BLaER1 treated with 17β-estradiol and CSF1 and Interleukin-3, amounts not matched to agents 10 nM and 100 nM (cell line): ENCODE measurements at regions not wholly inside any gene's neighbourhood (a gene's known extent, or its start where the extent isn't known, plus 50 kb on each side); places are given as distances from the start of the nearest gene placed in this dataset.
A peak's percentile ranks its signal among the peaks of the same experiment; 100 is the strongest.
"Not testable (repeated sequence)": the region's sequence is repeated elsewhere in the genome, so short reads cannot be mapped to it uniquely, and the experiment has no call there.

Experiments used
- H3K27ac ChIP-seq, 11 experiments: shearing (Covaris generic); formaldehyde crosslinking; 2 replicates each; pipeline ENCODE4 v1.8.1; 2022
- H3K27me3 ChIP-seq, 11 experiments: shearing (Covaris generic); formaldehyde crosslinking; 2 replicates each; pipeline ENCODE4 v1.8.1; 2022
- H3K36me3 ChIP-seq, 11 experiments: shearing (Covaris generic); formaldehyde crosslinking; 2 replicates each; pipeline ENCODE4 v1.8.1; 2022
- H3K4me1 ChIP-seq, 10 experiments: shearing (Covaris generic); formaldehyde crosslinking; 2 replicates each; pipeline ENCODE4 v1.8.1; 2022
- H3K4me2 ChIP-seq, 11 experiments: shearing (Covaris generic); formaldehyde crosslinking; 2 replicates each; pipeline ENCODE4 v1.8.1; 2022
- H3K4me3 ChIP-seq, 10 experiments: shearing (Covaris generic); formaldehyde crosslinking; 2 replicates each; pipeline ENCODE4 v1.8.1; 2022
- H3K9ac ChIP-seq, 11 experiments: shearing (Covaris generic); formaldehyde crosslinking; 2 replicates each; pipeline ENCODE4 v1.8.1; 2022
- H3K9me3 ChIP-seq, 11 experiments: shearing (Covaris generic); formaldehyde crosslinking; replicated peaks in 1 of 11; 2 replicates each; pipeline ENCODE4 v1.8.1; 2022
- H4K20me1 ChIP-seq, 11 experiments: shearing (Covaris generic); formaldehyde crosslinking; 2 replicates each; pipeline ENCODE4 v1.8.1; 2022
- Cebpa-rat ChIP-seq, 11 experiments: shearing (Covaris generic); IDR thresholded peaks; 2 replicates each; pipeline ENCODE4 v1.8.1; 2022

GRCh38 chr17:14547016-14547415 is 246.1 kb downstream of the HS3ST3B1 start:
- Histone ChIP-seq H3K36me3 (no peaks in the 10 kb centered on the region), H3K4me1 (peaks cover 5 to 38% (median 20%) of the 10 kb centered on the region in 10 experiments), H3K4me2 (peak overlapping the region in 7 of 11 experiments; percentile 5 to 54 (median 32); a peak in 9 of 22 replicates), H3K27ac (no peak overlapping the region), H3K27me3 (no peaks in the 10 kb centered on the region), H3K9ac (no peak overlapping the region), H3K9me3 (peaks cover 0 to 20% (median 13%) of the 10 kb centered on the region in 11 experiments; a peak in 17 of 22 replicates), H3K4me3 (no peak overlapping the region), H4K20me1 (no peaks in the 10 kb centered on the region)
- TF ChIP-seq Cebpa-rat (IDR thresholded peaks at IDR 0.05) = no peak

DNA sequence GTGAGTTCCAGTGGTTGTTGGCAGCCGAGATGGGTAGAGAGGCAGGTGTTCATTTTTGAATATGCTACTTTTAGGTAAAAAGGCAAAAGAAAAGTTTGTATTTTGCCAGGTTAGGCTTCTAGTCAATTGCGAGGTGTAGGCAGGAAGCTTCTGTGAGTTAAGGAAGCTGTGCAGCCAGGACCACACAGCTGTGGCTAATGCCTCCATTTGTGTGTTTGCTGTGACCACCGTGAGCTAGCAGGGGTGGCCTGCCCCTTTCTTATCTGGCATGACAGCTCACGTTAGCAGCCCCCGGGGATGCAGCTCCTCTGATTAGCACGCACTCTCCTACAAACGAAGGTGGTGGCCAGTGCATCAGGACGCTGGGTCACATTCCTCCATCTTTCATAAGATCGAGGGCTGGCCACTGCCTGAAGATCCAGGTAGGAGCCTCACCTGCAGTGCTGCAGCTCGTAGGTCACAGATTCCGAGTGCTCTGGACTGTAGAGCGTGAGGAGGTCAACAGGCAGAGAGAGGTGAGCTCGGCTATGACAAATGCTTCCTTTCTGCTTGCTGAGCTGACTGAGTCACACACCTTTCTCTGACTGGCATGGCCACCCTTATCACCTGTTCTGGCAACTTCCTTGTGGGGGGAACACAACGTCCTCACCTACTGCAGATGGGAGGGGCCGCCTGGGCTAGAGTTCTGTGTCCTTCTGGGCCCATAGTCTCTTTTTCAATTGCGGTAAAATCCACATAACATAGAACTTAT is 244.4 kb downstream of the HS3ST3B1 start:
- Histone ChIP-seq H3K27ac (no peak overlapping the region), H3K4me1 (peaks cover 0 to 25% (median 9%) of the 10 kb centered on the region in 10 experiments; a peak in 11 of 20 replicates)

GRCh38 chr17:14541714-14542113 is 240.8 kb downstream of the HS3ST3B1 start:
- peaks cover 0 to 29% (median 12%) of the 10 kb centered on the region in 11 experiments; a peak in 13 of 22 replicates for H3K9me3 ChIP-seq
- H3K36me3 ChIP-seq = no peaks in the 10 kb centered on the region
- no peak overlapping the region for H3K27ac ChIP-seq
- H3K4me2 ChIP-seq = no peak overlapping the region
- H3K27me3 ChIP-seq = no peaks in the 10 kb centered on the region
- TF ChIP-seq Cebpa-rat (IDR thresholded peaks at IDR 0.05) = no peak
- H3K4me1 ChIP-seq = peaks cover 0 to 7% (median 2%) of the 10 kb centered on the region in 10 experiments; a peak in 6 of 20 replicates
- no peak overlapping the region for H3K9ac ChIP-seq
- no peaks in the 10 kb centered on the region for H4K20me1 ChIP-seq
- no peak overlapping the region for H3K4me3 ChIP-seq

More for the DNA sequence above, 244.4 kb downstream of the HS3ST3B1 start:
- no peak overlapping the region for H3K9ac ChIP-seq
- no peak overlapping the region for H3K4me3 ChIP-seq
- H3K36me3 ChIP-seq = no peaks in the 10 kb centered on the region
- peak overlapping the region in 6 of 11 experiments; percentile 2 to 42 (median 31); a peak in 6 of 22 replicates for H3K4me2 ChIP-seq
- peaks cover 0 to 17% (median 11%) of the 10 kb centered on the region in 11 experiments; a peak in 17 of 22 replicates for H3K9me3 ChIP-seq
- H4K20me1 ChIP-seq = no peaks in the 10 kb centered on the region
- TF ChIP-seq Cebpa-rat (IDR thresholded peaks at IDR 0.05) = no peak
- no peaks in the 10 kb centered on the region for H3K27me3 ChIP-seq

GRCh38 chr17:14539801-14540200 is 238.9 kb downstream of the HS3ST3B1 start:
- Histone ChIP-seq H3K9ac (no peak overlapping the region), H3K9me3 (peaks cover 0 to 32% (median 16%) of the 10 kb centered on the region in 11 experiments; a peak in 17 of 22 replicates), H3K36me3 (no peaks in the 10 kb centered on the region), H3K27ac (no peak overlapping the region), H3K4me1 (no peaks in the 10 kb centered on the region), H3K27me3 (no peaks in the 10 kb centered on the region), H3K4me3 (no peak overlapping the region), H4K20me1 (no peaks in the 10 kb centered on the region), H3K4me2 (no peak overlapping the region)
- TF ChIP-seq Cebpa-rat (IDR thresholded peaks at IDR 0.05) = no peak

DNA sequence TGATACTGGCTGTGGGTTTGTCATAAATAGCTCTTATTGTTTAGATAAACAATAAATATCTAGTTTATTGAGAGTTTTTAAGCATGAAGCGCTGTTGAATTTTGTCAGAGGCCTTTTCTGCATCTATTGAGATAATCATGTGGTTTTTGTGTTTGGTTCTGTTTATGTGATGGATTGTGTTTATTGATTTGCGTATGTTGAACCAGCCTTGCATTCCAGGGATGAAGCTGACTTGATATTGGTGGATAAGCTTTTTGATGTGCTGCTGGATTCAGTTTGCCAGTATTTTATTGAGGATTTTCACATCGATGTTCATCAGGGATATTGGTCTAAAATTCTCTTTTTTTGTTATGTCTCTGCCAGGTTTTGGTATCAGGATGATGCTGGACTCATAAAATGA is 231.4 kb downstream of the HS3ST3B1 start:
- not testable (repeated sequence) for H3K27me3 ChIP-seq, H3K9ac ChIP-seq, H3K4me2 ChIP-seq, H3K4me1 ChIP-seq, H4K20me1 ChIP-seq, H3K36me3 ChIP-seq, H3K27ac ChIP-seq, H3K4me3 ChIP-seq
- H3K9me3 ChIP-seq = peaks cover 20 to 47% (median 35%) of the 10 kb centered on the region in 11 experiments; a peak in 21 of 22 replicates

DNA sequence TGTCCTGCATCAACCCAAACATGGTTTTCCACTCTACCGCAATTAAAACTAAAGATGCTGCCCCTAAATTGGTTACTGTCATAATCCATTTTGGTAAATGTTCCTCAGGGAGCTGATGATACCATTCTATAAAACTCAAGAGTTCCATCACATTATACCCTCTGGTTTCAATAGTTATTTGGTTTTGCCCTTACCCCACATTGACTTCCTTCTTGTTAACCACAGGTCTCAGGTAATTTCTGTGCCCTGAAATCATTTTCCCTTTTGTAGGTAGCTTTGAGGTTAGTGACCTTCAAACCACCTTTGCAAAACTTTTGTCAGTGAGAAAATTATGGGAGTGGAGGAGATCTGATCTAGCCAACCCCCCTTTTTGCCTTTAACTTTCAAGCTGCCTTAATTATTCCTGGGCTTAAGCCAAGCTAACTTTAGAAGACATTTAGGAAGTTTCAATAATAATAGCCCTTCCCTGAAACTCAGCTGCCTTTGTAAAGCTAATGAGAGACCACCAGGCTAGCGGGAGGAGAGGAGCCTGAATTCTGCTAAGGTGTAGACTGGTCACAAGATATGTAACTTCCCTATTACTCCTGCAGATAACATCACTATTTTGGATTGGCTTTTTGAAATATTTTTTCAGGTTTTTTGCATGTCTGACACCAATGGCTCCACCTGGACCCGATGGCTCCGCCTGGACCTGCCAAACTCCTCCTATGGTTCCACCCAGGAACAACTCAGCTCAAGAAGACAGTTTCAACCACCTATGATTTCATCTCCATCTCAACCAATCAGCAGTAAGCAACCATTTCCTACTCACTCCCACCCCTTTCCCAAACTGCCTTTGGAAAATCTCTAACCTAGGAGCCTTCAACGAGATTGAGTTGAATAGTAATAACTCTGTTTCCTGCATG is 224.9 kb downstream of the HS3ST3B1 start:
- H3K4me2 ChIP-seq = peak overlapping the region in 5 of 11 experiments; percentile 1 to 40 (median 35); a peak in 7 of 22 replicates
- H3K4me3 ChIP-seq = no peak overlapping the region
- no peak overlapping the region for H3K9ac ChIP-seq
- H3K27me3 ChIP-seq = no peaks in the 10 kb centered on the region
- H3K36me3 ChIP-seq = no peaks in the 10 kb centered on the region
- TF ChIP-seq Cebpa-rat (IDR thresholded peaks at IDR 0.05) = no peak
- H3K27ac ChIP-seq = no peak overlapping the region
- H3K9me3 ChIP-seq = peaks cover 0 to 16% (median 7%) of the 10 kb centered on the region in 11 experiments; a peak in 8 of 22 replicates
- no peaks in the 10 kb centered on the region for H4K20me1 ChIP-seq
- peaks cover 0 to 18% (median 3%) of the 10 kb centered on the region in 10 experiments; a peak in 6 of 20 replicates for H3K4me1 ChIP-seq

GRCh38 chr17:14522795-14523387 is 222.0 kb downstream of the HS3ST3B1 start:
- Histone ChIP-seq H3K9ac (no peak overlapping the region), H3K27ac (no peak overlapping the region), H3K4me3 (no peak overlapping the region), H3K9me3 (peaks cover 0 to 8% (median 0%) of the 10 kb centered on the region in 11 experiments; a peak in 1 of 22 replicates), H3K27me3 (no peaks in the 10 kb centered on the region), H3K4me2 (no peak overlapping the region), H3K4me1 (peaks cover 0 to 13% (median 3%) of the 10 kb centered on the region in 10 experiments; a peak in 6 of 20 replicates), H4K20me1 (no peaks in the 10 kb centered on the region), H3K36me3 (no peaks in the 10 kb centered on the region)
- TF ChIP-seq Cebpa-rat (IDR thresholded peaks at IDR 0.05) = no peak

- H3K4me3 ChIP-seq, H3K4me1 ChIP-seq, H3K27ac ChIP-seq, H3K27me3 ChIP-seq, H3K4me2 ChIP-seq, H4K20me1 ChIP-seq, H3K9me3 ChIP-seq, H3K9ac ChIP-seq, H3K36me3 ChIP-seq: not testable (repeated sequence)
These were observed 218.0 kb downstream of the HS3ST3B1 start for GRCh38 chr17:14518919-14519318.

- no peaks in the 10 kb centered on the region for H3K27me3 ChIP-seq
- H3K4me3 ChIP-seq = no peak overlapping the region
- peaks cover 0 to 8% (median 0%) of the 10 kb centered on the region in 11 experiments; a peak in 3 of 22 replicates for H3K9me3 ChIP-seq
- no peak overlapping the region for H3K4me2 ChIP-seq
- H3K4me1 ChIP-seq = peaks cover 0 to 3% (median under 1%) of the 10 kb centered on the region in 10 experiments; a peak in 8 of 20 replicates
- H3K27ac ChIP-seq = no peak overlapping the region
- H4K20me1 ChIP-seq = no peaks in the 10 kb centered on the region
- no peaks in the 10 kb centered on the region for H3K36me3 ChIP-seq
- TF ChIP-seq Cebpa-rat (IDR thresholded peaks at IDR 0.05) = no peak
- H3K9ac ChIP-seq = no peak overlapping the region
These were observed 214.1 kb downstream of the HS3ST3B1 start for GRCh38 chr17:14514973-14515372.
